DND-41 (cell line): ENCODE measurements at regions not wholly inside any gene's neighbourhood (a gene's known extent, or its start where the extent isn't known, plus 50 kb on each side); places are given as distances from the start of the nearest gene placed in this dataset.
"Not testable (repeated sequence)": the region's sequence is repeated elsewhere in the genome, so short reads cannot be mapped to it uniquely, and the experiment has no call there.

ENCODE experiments used
- EZH2 ChIP-seq: IDR thresholded peaks from 3 replicates; pipeline ENCODE4 v1.6.1; 2012; ENCODE audit warnings: borderline replicate concordance, low read depth, mild to moderate bottlenecking, moderate library complexity, low read length, inconsistent platforms; ENCODE audit not compliant: severe bottlenecking
- TF ChIP-seq, protein P1 (sequence below): IDR thresholded peaks from 2 replicates; pipeline ENCODE4 v1.5.1; 2012; ENCODE audit warnings: borderline replicate concordance, low read length, moderate library complexity, mild to moderate bottlenecking; ENCODE audit not compliant: poor library complexity, severe bottlenecking; ENCODE audit errors: extremely low read depth

GRCh38 chr2:87364379-87364778 is 342.7 kb upstream of the PLGLB1 start:
- TF ChIP-seq, protein P1, sequence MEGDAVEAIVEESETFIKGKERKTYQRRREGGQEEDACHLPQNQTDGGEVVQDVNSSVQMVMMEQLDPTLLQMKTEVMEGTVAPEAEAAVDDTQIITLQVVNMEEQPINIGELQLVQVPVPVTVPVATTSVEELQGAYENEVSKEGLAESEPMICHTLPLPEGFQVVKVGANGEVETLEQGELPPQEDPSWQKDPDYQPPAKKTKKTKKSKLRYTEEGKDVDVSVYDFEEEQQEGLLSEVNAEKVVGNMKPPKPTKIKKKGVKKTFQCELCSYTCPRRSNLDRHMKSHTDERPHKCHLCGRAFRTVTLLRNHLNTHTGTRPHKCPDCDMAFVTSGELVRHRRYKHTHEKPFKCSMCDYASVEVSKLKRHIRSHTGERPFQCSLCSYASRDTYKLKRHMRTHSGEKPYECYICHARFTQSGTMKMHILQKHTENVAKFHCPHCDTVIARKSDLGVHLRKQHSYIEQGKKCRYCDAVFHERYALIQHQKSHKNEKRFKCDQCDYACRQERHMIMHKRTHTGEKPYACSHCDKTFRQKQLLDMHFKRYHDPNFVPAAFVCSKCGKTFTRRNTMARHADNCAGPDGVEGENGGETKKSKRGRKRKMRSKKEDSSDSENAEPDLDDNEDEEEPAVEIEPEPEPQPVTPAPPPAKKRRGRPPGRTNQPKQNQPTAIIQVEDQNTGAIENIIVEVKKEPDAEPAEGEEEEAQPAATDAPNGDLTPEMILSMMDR, result not testable (repeated sequence)
- not testable (repeated sequence) for TF ChIP-seq EZH2
